ENCODE measurements at regions not wholly inside any gene's neighbourhood (a gene's known extent, or its start where the extent isn't known, plus 50 kb on each side); places are given as distances from the start of the nearest gene placed in this dataset.
A peak's percentile ranks its signal among the peaks of the same experiment; 100 is the strongest.

GRCh38 chr1:221336126-221336525 lies 405.8 kb downstream of the DUSP10 start:
- no peak overlapping the region for H3K4me3 ChIP-seq
- DNase-seq (no peak), ATAC-seq (peak in 2 of 4 donors; percentile 15 to 48), FAIRE-seq (no peak)
- no peaks in the 10 kb centered on the region for H3K27me3 ChIP-seq
- no peak for TF ChIP-seq CTCF (IDR thresholded peaks at IDR 0.05)
- no peaks in the 10 kb centered on the region for H3K36me3 ChIP-seq
- intact Hi-C loops (cut with DNase I) = no loop called here
- H3K4me1 ChIP-seq = no peaks in the 10 kb centered on the region
- H3K27ac ChIP-seq = peak overlapping the region in 1 of 4 donors; percentile 10
- WGBS, 2 donors = 39 to 62% methylated on average over 2 of the region's 2 CpGs
- no peaks in the 10 kb centered on the region for H3K9me3 ChIP-seq

DNA sequence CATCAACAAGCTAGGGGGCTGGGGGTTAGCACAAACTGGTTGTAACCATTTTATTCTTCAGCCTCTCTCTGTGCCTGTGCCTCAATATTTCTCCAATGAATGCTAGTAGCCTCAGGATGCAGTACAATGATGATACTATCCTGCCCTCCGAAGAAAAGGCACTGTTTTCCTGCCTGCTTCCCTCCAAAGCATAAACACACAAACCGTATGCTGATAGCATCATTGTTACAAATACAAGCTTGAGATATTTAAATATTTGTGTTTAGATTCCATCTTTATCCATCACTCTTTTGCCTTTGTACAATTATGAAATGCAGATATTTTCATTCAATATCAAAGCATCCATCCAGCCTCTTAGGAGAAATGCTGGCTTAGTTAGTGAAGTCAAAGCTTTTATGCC lies 404.8 kb downstream of the DUSP10 start:
- Histone ChIP-seq H3K9me3 (no peaks in the 10 kb centered on the region), H3K27ac (no peak overlapping the region), H3K36me3 (no peaks in the 10 kb centered on the region), H3K4me1 (no peaks in the 10 kb centered on the region), H3K27me3 (no peaks in the 10 kb centered on the region), H3K4me3 (no peak overlapping the region)
- ATAC-seq (no peak), FAIRE-seq (no peak), DNase-seq (no peak)
- 53 to 57% methylated on average over 2 of the region's 2 CpGs for WGBS, 2 donors
- intact Hi-C loops (cut with DNase I) = no loop called here
- no peak for TF ChIP-seq CTCF (IDR thresholded peaks at IDR 0.05)

GRCh38 chr1:221343136-221343535 lies 398.8 kb downstream of the DUSP10 start:
- H3K9me3 ChIP-seq = no peaks in the 10 kb centered on the region
- intact Hi-C loops (cut with DNase I) = no loop called here
- DNase-seq = no peak
- no peaks in the 10 kb centered on the region for H3K27me3 ChIP-seq
- no peaks in the 10 kb centered on the region for H3K4me1 ChIP-seq
- no peak overlapping the region for H3K4me3 ChIP-seq
- TF ChIP-seq CTCF (IDR thresholded peaks at IDR 0.05) = no peak
- no peak overlapping the region for H3K27ac ChIP-seq
- H3K36me3 ChIP-seq = no peaks in the 10 kb centered on the region
- no peak for ATAC-seq
- no peak for FAIRE-seq

- WGBS, 2 donors = 64 to 78% methylated on average over 3 of the region's 3 CpGs
- Histone ChIP-seq H3K4me3 (no peak overlapping the region), H3K4me1 (no peaks in the 10 kb centered on the region), H3K9me3 (no peaks in the 10 kb centered on the region), H3K27ac (no peak overlapping the region), H3K36me3 (no peaks in the 10 kb centered on the region), H3K27me3 (no peaks in the 10 kb centered on the region)
- FAIRE-seq = no peak
- intact Hi-C loops (cut with DNase I) = no loop called here
- DNase-seq = no peak
- no peak for TF ChIP-seq CTCF (IDR thresholded peaks at IDR 0.05)
- ATAC-seq = no peak
Measured at GRCh38 chr1:221343607-221344006, 398.3 kb downstream of the DUSP10 start.

- ATAC-seq = no peak
- no peaks in the 10 kb centered on the region for H3K36me3 ChIP-seq
- no peak overlapping the region for H3K4me3 ChIP-seq
- no peak for DNase-seq
- no peak overlapping the region for H3K27ac ChIP-seq
- FAIRE-seq = no peak
- WGBS, 2 donors = 42 to 48% methylated on average over 1 of the region's 1 CpG
- no peak for TF ChIP-seq CTCF (IDR thresholded peaks at IDR 0.05)
- H3K4me1 ChIP-seq = no peaks in the 10 kb centered on the region
- no peaks in the 10 kb centered on the region for H3K9me3 ChIP-seq
- no peaks in the 10 kb centered on the region for H3K27me3 ChIP-seq
- intact Hi-C loops (cut with DNase I) = no loop called here
Measured at GRCh38 chr1:221344693-221345092, 397.2 kb downstream of the DUSP10 start.
